HG03039 (cell line): ENCODE measurements at regions not wholly inside any gene's neighbourhood (a gene's known extent, or its start where the extent isn't known, plus 50 kb on each side); places are given as distances from the start of the nearest gene placed in this dataset.
"Not testable (repeated sequence)": the region's sequence is repeated elsewhere in the genome, so short reads cannot be mapped to it uniquely, and the experiment has no call there.

Experiments used
- ATAC-seq: cut with Tn5 transposase; IDR thresholded peaks from one replicate; pipeline ENCODE4 v1.9.1; 2021; ENCODE audit warnings: mild to moderate bottlenecking, moderate library complexity; ENCODE audit not compliant: unreplicated experiment

GRCh38 chr1:185681034-185681633 is 53.1 kb upstream of the HMCN1 start:
- ATAC-seq = no peak

- ATAC-seq = no peak
These were observed 53.7 kb upstream of the HMCN1 start for GRCh38 chr1:185680453-185680852.

GRCh38 chr1:185679220-185679619 is 55.0 kb upstream of the HMCN1 start:
- no peak for ATAC-seq

- ATAC-seq = no peak
These were observed 57.2 kb upstream of the HMCN1 start for GRCh38 chr1:185676969-185677368.

GRCh38 chr1:185674201-185674600 is 60.0 kb upstream of the HMCN1 start:
- ATAC-seq = no peak

GRCh38 chr1:185672719-185673360 is 61.4 kb upstream of the HMCN1 start:
- no peak for ATAC-seq

GRCh38 chr1:185670187-185670627 is 64.0 kb upstream of the HMCN1 start:
- ATAC-seq = no peak

- no peak for ATAC-seq
These were observed 66.2 kb upstream of the HMCN1 start for GRCh38 chr1:185668013-185668412.

GRCh38 chr1:185666582-185666981 is 67.6 kb upstream of the HMCN1 start:
- ATAC-seq = no peak

- ATAC-seq = no peak
These were observed 70.4 kb upstream of the HMCN1 start for GRCh38 chr1:185663771-185664296.

GRCh38 chr1:185663332-185663731 is 70.9 kb upstream of the HMCN1 start:
- ATAC-seq = no peak

- ATAC-seq = no peak
These were observed 72.2 kb upstream of the HMCN1 start for GRCh38 chr1:185661971-185662370.

GRCh38 chr1:185656663-185657062 is 77.5 kb upstream of the HMCN1 start:
- ATAC-seq = no peak

- ATAC-seq = no peak
These were observed 79.3 kb upstream of the HMCN1 start for GRCh38 chr1:185654952-185655314.

GRCh38 chr1:185654199-185654951 is 79.8 kb upstream of the HMCN1 start:
- no peak for ATAC-seq

GRCh38 chr1:185653615-185654014 is 80.6 kb upstream of the HMCN1 start:
- ATAC-seq = no peak

GRCh38 chr1:185652348-185652747 is 81.8 kb upstream of the HMCN1 start:
- ATAC-seq = no peak

- no peak for ATAC-seq
These were observed 83.5 kb upstream of the HMCN1 start for GRCh38 chr1:185650602-185651230.

GRCh38 chr1:185648858-185649589 is 85.2 kb upstream of the HMCN1 start:
- no peak for ATAC-seq

- ATAC-seq = not testable (repeated sequence)
These were observed 86.5 kb upstream of the HMCN1 start for GRCh38 chr1:185647597-185648267.
